ENCODE measurements at regions not wholly inside any gene's neighbourhood (a gene's known extent, or its start where the extent isn't known, plus 50 kb on each side); places are given as distances from the start of the nearest gene placed in this dataset.

- no peak for TF ChIP-seq CTCF (IDR thresholded peaks at IDR 0.05 in 4 of 5, conservative IDR thresholded peaks at IDR 0.05 in 1 of 5)
- TF ChIP-seq POLR2A (IDR thresholded peaks at IDR 0.05), result no peak
Observed at GRCh38 chr12:107159384-107159900, 66.1 kb upstream of the CRY1 start.

All from gastrocnemius medialis (tissue), 4 donors.